OCI-M1 (cell line): ENCODE measurements at regions not wholly inside any gene's neighbourhood (a gene's known extent, or its start where the extent isn't known, plus 50 kb on each side); places are given as distances from the start of the nearest gene placed in this dataset.

Experiments used
- DNase-seq: peaks from one replicate; lab custom pipeline; 2025; lab: John Stamatoyannopoulos, UW

- no peak for DNase-seq
Measured at GRCh38 chr7:115127399-115128021, 205.6 kb downstream of the MDFIC start.

GRCh38 chr7:115125750-115126149, 203.9 kb downstream of the MDFIC start:
- DNase-seq, result no peak

GRCh38 chr7:115125312-115125711, 203.4 kb downstream of the MDFIC start:
- no peak for DNase-seq

- no peak for DNase-seq
Measured at GRCh38 chr7:115124409-115124939, 202.6 kb downstream of the MDFIC start.

GRCh38 chr7:115123441-115123840, 201.5 kb downstream of the MDFIC start:
- DNase-seq, result no peak

- no peak for DNase-seq
Measured at GRCh38 chr7:115122388-115122787, 200.5 kb downstream of the MDFIC start.

- no peak for DNase-seq
Measured at GRCh38 chr7:115117748-115118147, 195.9 kb downstream of the MDFIC start.

- no peak for DNase-seq
Measured at GRCh38 chr7:115116773-115117715, 195.2 kb downstream of the MDFIC start.

- DNase-seq, result no peak
Measured at GRCh38 chr7:115113776-115114175, 191.9 kb downstream of the MDFIC start.

- no peak for DNase-seq
Measured at GRCh38 chr7:115113131-115113530, 191.2 kb downstream of the MDFIC start.

- DNase-seq, result no peak
Measured at GRCh38 chr7:115110523-115110922, 188.6 kb downstream of the MDFIC start.

GRCh38 chr7:115106316-115106715, 184.4 kb downstream of the MDFIC start:
- no peak for DNase-seq

- DNase-seq, result no peak
Measured at GRCh38 chr7:115102738-115103137, 180.8 kb downstream of the MDFIC start.

- no peak for DNase-seq
Measured at GRCh38 chr7:115101199-115101598, 179.3 kb downstream of the MDFIC start.

- peak; percentile 11 for DNase-seq
Measured at GRCh38 chr7:115099906-115100305, 178.0 kb downstream of the MDFIC start.

GRCh38 chr7:115097175-115097671, 175.3 kb downstream of the MDFIC start:
- DNase-seq, result no peak

GRCh38 chr7:115096262-115096661, 174.4 kb downstream of the MDFIC start:
- DNase-seq, result no peak

GRCh38 chr7:115094163-115094562, 172.3 kb downstream of the MDFIC start:
- no peak for DNase-seq

- no peak for DNase-seq
Measured at GRCh38 chr7:115088893-115089292, 167.0 kb downstream of the MDFIC start.

- DNase-seq, result no peak
Measured at GRCh38 chr7:115087437-115087836, 165.5 kb downstream of the MDFIC start.

- DNase-seq, result no peak
Measured at GRCh38 chr7:115086146-115086841, 164.4 kb downstream of the MDFIC start.

GRCh38 chr7:115085421-115085820, 163.5 kb downstream of the MDFIC start:
- DNase-seq, result no peak
